ENCODE measurements at regions not wholly inside any gene's neighbourhood (a gene's known extent, or its start where the extent isn't known, plus 50 kb on each side); places are given as distances from the start of the nearest gene placed in this dataset.

- H3K27ac Mint-ChIP-seq: no peak overlapping the region
- Histone ChIP-seq H3K27ac (ENCODE audit: low read length) (no peak overlapping the region), H3K9me3 (ENCODE audit: control insufficient read depth, insufficient read depth, low read length) (no peaks in the 10 kb centered on the region), H3K4me3 (ENCODE audit: low read length) (no peak overlapping the region), H3K36me3 (ENCODE audit: control insufficient read depth, insufficient read depth, low read length) (no peaks in the 10 kb centered on the region), H3K4me1 (ENCODE audit: control insufficient read depth, insufficient read depth, low read length) (no peaks in the 10 kb centered on the region), H3K27me3 (ENCODE audit: control insufficient read depth, insufficient read depth, low read length) (no peaks in the 10 kb centered on the region)
- TF ChIP-seq CTCF (IDR thresholded peaks at IDR 0.05): no peak
- H3K27me3 Mint-ChIP-seq (ENCODE audit: low read depth in 2 of 2): peaks cover 0 to 10% of the 10 kb centered on the region in 2 donors
- H3K4me3 Mint-ChIP-seq: no peak overlapping the region
- 92% methylated on average over 3 of the region's 3 CpGs for WGBS (ENCODE audit: insufficient coverage)
- ATAC-seq: no peak
- intact Hi-C loops (cut with micrococcal nuclease): no loop called here
- no peak for DNase-seq
- no peaks in the 10 kb centered on the region for H3K4me1 Mint-ChIP-seq
- H3K9me3 Mint-ChIP-seq: no peaks in the 10 kb centered on the region
- no peaks in the 10 kb centered on the region for H3K36me3 Mint-ChIP-seq
These were observed 117.2 kb upstream of the TBCA start for GRCh38 chr5:77893225-77893860.

- Histone ChIP-seq H3K4me1 (ENCODE audit: control insufficient read depth, insufficient read depth, low read length) (no peaks in the 10 kb centered on the region), H3K36me3 (ENCODE audit: control insufficient read depth, insufficient read depth, low read length) (no peaks in the 10 kb centered on the region), H3K27ac (ENCODE audit: low read length) (no peak overlapping the region), H3K9me3 (ENCODE audit: control insufficient read depth, insufficient read depth, low read length) (no peaks in the 10 kb centered on the region), H3K27me3 (ENCODE audit: control insufficient read depth, insufficient read depth, low read length) (no peaks in the 10 kb centered on the region), H3K4me3 (ENCODE audit: low read length) (no peak overlapping the region)
- H3K27ac Mint-ChIP-seq: no peak overlapping the region
- no peak for TF ChIP-seq CTCF (IDR thresholded peaks at IDR 0.05)
- H3K9me3 Mint-ChIP-seq: no peaks in the 10 kb centered on the region
- no peaks in the 10 kb centered on the region for H3K4me1 Mint-ChIP-seq
- WGBS (ENCODE audit: insufficient coverage): 91% methylated on average over 12 of the region's 12 CpGs
- ATAC-seq: no peak
- H3K27me3 Mint-ChIP-seq (ENCODE audit: low read depth in 2 of 2): peaks cover 0 to 10% of the 10 kb centered on the region in 2 donors
- H3K4me3 Mint-ChIP-seq: no peak overlapping the region
- no peak for DNase-seq
- intact Hi-C loops (cut with micrococcal nuclease): no loop called here
- no peaks in the 10 kb centered on the region for H3K36me3 Mint-ChIP-seq
These were observed 116.2 kb upstream of the TBCA start for GRCh38 chr5:77892061-77893010.

GRCh38 chr5:77885519-77885918 is 109.4 kb upstream of the TBCA start:
- no peak for TF ChIP-seq CTCF (IDR thresholded peaks at IDR 0.05)
- H3K36me3 ChIP-seq (ENCODE audit: control insufficient read depth, insufficient read depth, low read length): no peaks in the 10 kb centered on the region
- Mint-ChIP-seq H3K27ac (no peak overlapping the region), H3K9me3 (no peaks in the 10 kb centered on the region), H3K4me1 (peaks cover 10 to 11% of the 10 kb centered on the region in 2 donors), H3K4me3 (no peak overlapping the region), H3K27me3 (ENCODE audit: low read depth in 2 of 2) (peaks cover 15 to 22% of the 10 kb centered on the region in 2 donors), H3K36me3 (no peaks in the 10 kb centered on the region)
- no peaks in the 10 kb centered on the region for H3K27me3 ChIP-seq (ENCODE audit: control insufficient read depth, insufficient read depth, low read length)
- no peak overlapping the region for H3K4me3 ChIP-seq (ENCODE audit: low read length)
- WGBS (ENCODE audit: insufficient coverage): 86% methylated on average over 4 of the region's 4 CpGs
- DNase-seq (no peak), ATAC-seq (no peak)
- intact Hi-C loops (cut with micrococcal nuclease): no loop called here
- H3K27ac ChIP-seq (ENCODE audit: low read length): no peak overlapping the region
- H3K9me3 ChIP-seq (ENCODE audit: control insufficient read depth, insufficient read depth, low read length): no peaks in the 10 kb centered on the region
- no peaks in the 10 kb centered on the region for H3K4me1 ChIP-seq (ENCODE audit: control insufficient read depth, insufficient read depth, low read length)

Measured in natural killer cell (primary cell).